Renal pelvis (tissue), 1 donor: ENCODE measurements at regions not wholly inside any gene's neighbourhood (a gene's known extent, or its start where the extent isn't known, plus 50 kb on each side); places are given as distances from the start of the nearest gene placed in this dataset.

ENCODE experiments used
- DNase-seq: peaks from one replicate; pipeline ENCODE4 v3.0.0-alpha.2; 2013

GRCh38 chr12:24759155-24759554 lies 189.7 kb downstream of the BCAT1 start:
- DNase-seq: no peak

- DNase-seq: no peak
These were observed 192.3 kb downstream of the BCAT1 start for GRCh38 chr12:24756479-24757024.

- no peak for DNase-seq
These were observed 193.9 kb downstream of the BCAT1 start for GRCh38 chr12:24754690-24755638.

- no peak for DNase-seq
These were observed 196.0 kb downstream of the BCAT1 start for GRCh38 chr12:24752763-24753462.

GRCh38 chr12:24751181-24751580 lies 197.7 kb downstream of the BCAT1 start:
- no peak for DNase-seq

GRCh38 chr12:24750263-24750662 lies 198.6 kb downstream of the BCAT1 start:
- no peak for DNase-seq

GRCh38 chr12:24749171-24749570 lies 199.7 kb downstream of the BCAT1 start:
- DNase-seq: no peak

- no peak for DNase-seq
These were observed 200.6 kb downstream of the BCAT1 start for GRCh38 chr12:24748326-24748725.

GRCh38 chr12:24746864-24747263 lies 202.0 kb downstream of the BCAT1 start:
- no peak for DNase-seq

- no peak for DNase-seq
These were observed 202.8 kb downstream of the BCAT1 start for GRCh38 chr12:24746006-24746671.

GRCh38 chr12:24743941-24744793 lies 204.7 kb downstream of the BCAT1 start:
- no peak for DNase-seq

GRCh38 chr12:24742378-24742777 lies 206.5 kb downstream of the BCAT1 start:
- no peak for DNase-seq

- DNase-seq: no peak
These were observed 207.7 kb downstream of the BCAT1 start for GRCh38 chr12:24741216-24741615.

GRCh38 chr12:24739106-24739779 lies 209.7 kb downstream of the BCAT1 start:
- no peak for DNase-seq

GRCh38 chr12:24738441-24738840 lies 210.5 kb downstream of the BCAT1 start:
- DNase-seq: no peak

- DNase-seq: no peak
These were observed 217.3 kb downstream of the BCAT1 start for GRCh38 chr12:24731596-24731995.

- DNase-seq: no peak
These were observed 218.4 kb downstream of the BCAT1 start for GRCh38 chr12:24730489-24730896.

GRCh38 chr12:24728826-24729225 lies 220.1 kb downstream of the BCAT1 start:
- DNase-seq: no peak

GRCh38 chr12:24728366-24728765 lies 220.5 kb downstream of the BCAT1 start:
- DNase-seq: no peak

- no peak for DNase-seq
These were observed 223.3 kb downstream of the BCAT1 start for GRCh38 chr12:24725616-24726015.

- DNase-seq: no peak
These were observed 224.1 kb downstream of the BCAT1 start for GRCh38 chr12:24724814-24725213.
